ENCODE measurements at regions not wholly inside any gene's neighbourhood (a gene's known extent, or its start where the extent isn't known, plus 50 kb on each side); places are given as distances from the start of the nearest gene placed in this dataset.

GRCh38 chr2:236677368-236677767 is 107.7 kb downstream of the ACKR3 start:
- H3K9me3 Mint-ChIP-seq = no peaks in the 10 kb centered on the region
- peaks cover 0 to 1% (median 0%) of the 10 kb centered on the region in 7 donors for H3K4me1 Mint-ChIP-seq
- no peak overlapping the region for H3K4me3 Mint-ChIP-seq
- no peaks in the 10 kb centered on the region for H3K36me3 Mint-ChIP-seq
- Histone ChIP-seq H3K27ac (ENCODE audit: low read depth, low read length) (no peak overlapping the region), H3K4me1 (ENCODE audit: control insufficient read depth in 2 of 2, insufficient read depth in 2 of 2, low read length in 2 of 2) (no peaks in the 10 kb centered on the region), H3K27me3 (ENCODE audit: control insufficient read depth in 2 of 2, insufficient read depth in 2 of 2, low read length in 2 of 2) (no peaks in the 10 kb centered on the region), H3K36me3 (ENCODE audit: control insufficient read depth in 2 of 3, insufficient read depth in 3 of 3, low read length in 3 of 3) (no peaks in the 10 kb centered on the region), H3K9me3 (ENCODE audit: control insufficient read depth in 2 of 3, low read length in 3 of 3) (no peaks in the 10 kb centered on the region), H3K4me3 (ENCODE audit: low read length) (no peak overlapping the region)
- intact Hi-C loops (cut with micrococcal nuclease) = no loop called here
- POLR2A ChIA-PET = no interaction called here
- DNase-seq (no peak), ATAC-seq (no peak)
- CTCF ChIA-PET = no interaction called here
- H3K27ac Mint-ChIP-seq = no peak overlapping the region
- H3K27me3 Mint-ChIP-seq = peaks cover 10 to 37% (median 19%) of the 10 kb centered on the region in 5 donors

DNA sequence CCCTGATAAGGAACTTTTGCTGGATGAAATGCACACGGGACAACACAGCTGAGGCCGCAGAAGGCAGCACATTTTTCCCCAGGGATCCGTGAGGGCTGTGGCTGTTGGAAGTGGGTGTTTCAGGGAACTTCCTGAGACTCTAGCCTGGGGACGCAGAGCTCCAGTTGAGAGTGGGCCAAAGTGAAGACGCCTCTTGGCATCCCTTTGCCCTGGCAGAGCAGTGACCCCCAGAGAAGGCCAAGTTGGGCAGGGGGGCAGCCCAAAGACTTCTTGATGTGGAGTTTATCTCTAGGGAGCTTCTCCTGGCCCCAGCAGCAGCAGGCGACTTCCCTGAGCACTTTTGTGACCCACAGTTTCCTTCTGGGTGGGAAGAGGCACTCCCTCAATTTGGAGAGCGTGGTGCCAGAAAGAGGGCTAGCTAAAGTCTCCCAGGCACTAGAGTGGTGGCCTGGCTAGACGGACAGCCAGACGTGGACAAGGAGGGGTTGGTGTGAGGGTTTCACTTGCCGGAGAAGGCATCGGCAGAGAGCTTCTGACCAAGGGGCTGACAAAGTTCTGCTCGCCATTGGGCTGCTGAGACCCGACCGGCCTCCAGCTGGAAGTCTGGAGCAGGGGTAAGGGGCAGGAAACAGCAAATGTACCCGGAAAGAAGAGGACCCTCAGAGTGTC is 108.8 kb downstream of the ACKR3 start:
- ATAC-seq = no peak
- ChIA-PET CTCF (no interaction called here), POLR2A (no interaction called here)
- Mint-ChIP-seq H3K27ac (no peak overlapping the region), H3K4me1 (peaks cover 0 to 1% (median 0%) of the 10 kb centered on the region in 7 donors), H3K27me3 (peaks cover 10 to 30% (median 19%) of the 10 kb centered on the region in 5 donors), H3K4me3 (no peak overlapping the region), H3K36me3 (no peaks in the 10 kb centered on the region), H3K9me3 (no peaks in the 10 kb centered on the region)
- Histone ChIP-seq H3K4me1 (ENCODE audit: control insufficient read depth in 2 of 2, insufficient read depth in 2 of 2, low read length in 2 of 2) (no peaks in the 10 kb centered on the region), H3K27ac (ENCODE audit: low read depth, low read length) (no peak overlapping the region), H3K36me3 (ENCODE audit: control insufficient read depth in 2 of 3, insufficient read depth in 3 of 3, low read length in 3 of 3) (no peaks in the 10 kb centered on the region), H3K4me3 (ENCODE audit: low read length) (no peak overlapping the region), H3K27me3 (ENCODE audit: control insufficient read depth in 2 of 2, insufficient read depth in 2 of 2, low read length in 2 of 2) (no peaks in the 10 kb centered on the region), H3K9me3 (ENCODE audit: control insufficient read depth in 2 of 3, low read length in 3 of 3) (no peaks in the 10 kb centered on the region)
- intact Hi-C loops (cut with micrococcal nuclease) = no loop called here
- DNase-seq = no peak

GRCh38 chr2:236679884-236680860 is 110.5 kb downstream of the ACKR3 start:
- Mint-ChIP-seq H3K4me3 (no peak overlapping the region), H3K4me1 (peaks cover 0 to 1% (median 0%) of the 10 kb centered on the region in 7 donors), H3K27me3 (peaks cover 10 to 29% (median 19%) of the 10 kb centered on the region in 5 donors), H3K27ac (no peak overlapping the region), H3K36me3 (no peaks in the 10 kb centered on the region), H3K9me3 (no peaks in the 10 kb centered on the region)
- DNase-seq = no peak
- H3K27me3 ChIP-seq (ENCODE audit: control insufficient read depth in 2 of 2, insufficient read depth in 2 of 2, low read length in 2 of 2) = no peaks in the 10 kb centered on the region
- H3K4me3 ChIP-seq (ENCODE audit: low read length) = no peak overlapping the region
- ChIA-PET POLR2A (no interaction called here), CTCF (no interaction called here)
- no peaks in the 10 kb centered on the region for H3K9me3 ChIP-seq (ENCODE audit: control insufficient read depth in 2 of 3, low read length in 3 of 3)
- intact Hi-C loops (cut with micrococcal nuclease) = no loop called here
- H3K27ac ChIP-seq (ENCODE audit: low read depth, low read length) = no peak overlapping the region
- no peak for ATAC-seq
- H3K36me3 ChIP-seq (ENCODE audit: control insufficient read depth in 2 of 3, insufficient read depth in 3 of 3, low read length in 3 of 3) = no peaks in the 10 kb centered on the region
- no peaks in the 10 kb centered on the region for H3K4me1 ChIP-seq (ENCODE audit: control insufficient read depth in 2 of 2, insufficient read depth in 2 of 2, low read length in 2 of 2)

GRCh38 chr2:236682651-236683422 is 113.2 kb downstream of the ACKR3 start:
- POLR2A ChIA-PET = no interaction called here
- Histone ChIP-seq H3K4me3 (ENCODE audit: low read length) (no peak overlapping the region), H3K36me3 (ENCODE audit: control insufficient read depth in 2 of 3, insufficient read depth in 3 of 3, low read length in 3 of 3) (no peaks in the 10 kb centered on the region), H3K4me1 (ENCODE audit: control insufficient read depth in 2 of 2, insufficient read depth in 2 of 2, low read length in 2 of 2) (no peaks in the 10 kb centered on the region), H3K9me3 (ENCODE audit: control insufficient read depth in 2 of 3, low read length in 3 of 3) (no peaks in the 10 kb centered on the region), H3K27me3 (ENCODE audit: control insufficient read depth in 2 of 2, insufficient read depth in 2 of 2, low read length in 2 of 2) (no peaks in the 10 kb centered on the region), H3K27ac (ENCODE audit: low read depth, low read length) (no peak overlapping the region)
- Mint-ChIP-seq H3K4me1 (no peaks in the 10 kb centered on the region), H3K27me3 (peaks cover 0 to 16% (median 8%) of the 10 kb centered on the region in 5 donors), H3K27ac (no peak overlapping the region), H3K4me3 (no peak overlapping the region), H3K9me3 (no peaks in the 10 kb centered on the region), H3K36me3 (no peaks in the 10 kb centered on the region)
- intact Hi-C loops (cut with micrococcal nuclease) = no loop called here
- ATAC-seq (no peak), DNase-seq (no peak)
- CTCF ChIA-PET = no interaction called here

DNA sequence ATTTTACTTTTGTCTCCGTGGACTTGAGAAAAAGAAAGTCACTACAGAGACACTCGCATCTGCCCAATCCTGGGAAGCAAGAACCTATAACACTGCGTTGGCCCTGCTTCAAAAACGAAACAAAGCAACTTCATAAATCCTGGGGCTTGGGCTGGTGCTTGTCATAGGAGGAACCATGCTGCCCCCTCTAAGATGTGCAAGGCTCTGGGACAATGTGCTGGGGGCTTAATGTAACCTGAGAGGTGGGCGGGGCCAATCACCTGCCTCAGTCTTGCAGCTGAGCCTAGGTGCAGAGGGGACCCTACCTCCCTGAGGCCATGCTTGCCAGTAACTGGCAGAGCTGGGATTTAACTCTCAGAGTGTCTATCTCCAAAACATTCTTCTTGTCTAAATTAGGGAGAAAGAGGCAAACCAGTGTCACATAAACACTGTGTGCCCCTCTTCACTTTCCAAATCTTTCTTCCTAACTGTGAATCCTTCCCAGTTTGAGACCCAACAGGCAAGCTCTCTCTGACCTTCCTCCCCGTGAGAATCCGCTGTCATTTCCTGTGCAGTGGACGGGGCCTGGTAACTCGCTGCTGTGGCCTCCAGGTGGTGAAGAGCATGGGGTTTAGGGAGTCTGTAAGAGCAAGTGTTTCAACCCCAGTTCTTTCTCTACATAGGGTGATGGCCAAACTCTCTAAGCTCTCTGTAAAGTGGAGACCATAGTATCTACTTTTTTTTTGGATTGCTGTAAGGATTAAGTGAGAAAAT is 115.1 kb downstream of the ACKR3 start:
- Mint-ChIP-seq H3K4me1 (peaks cover 0 to 1% (median 0%) of the 10 kb centered on the region in 7 donors), H3K36me3 (no peaks in the 10 kb centered on the region), H3K4me3 (no peak overlapping the region), H3K27me3 (peaks cover 0 to 20% (median 8%) of the 10 kb centered on the region in 5 donors), H3K9me3 (no peaks in the 10 kb centered on the region), H3K27ac (no peak overlapping the region)
- ChIA-PET POLR2A (no interaction called here), CTCF (no interaction called here)
- Histone ChIP-seq H3K27ac (ENCODE audit: low read depth, low read length) (no peak overlapping the region), H3K36me3 (ENCODE audit: control insufficient read depth in 2 of 3, insufficient read depth in 3 of 3, low read length in 3 of 3) (no peaks in the 10 kb centered on the region), H3K27me3 (ENCODE audit: control insufficient read depth in 2 of 2, insufficient read depth in 2 of 2, low read length in 2 of 2) (no peaks in the 10 kb centered on the region), H3K4me1 (ENCODE audit: control insufficient read depth in 2 of 2, insufficient read depth in 2 of 2, low read length in 2 of 2) (no peaks in the 10 kb centered on the region), H3K9me3 (ENCODE audit: control insufficient read depth in 2 of 3, low read length in 3 of 3) (no peaks in the 10 kb centered on the region), H3K4me3 (ENCODE audit: low read length) (no peak overlapping the region)
- no peak for DNase-seq
- no peak for ATAC-seq
- intact Hi-C loops (cut with micrococcal nuclease) = no loop called here

DNA sequence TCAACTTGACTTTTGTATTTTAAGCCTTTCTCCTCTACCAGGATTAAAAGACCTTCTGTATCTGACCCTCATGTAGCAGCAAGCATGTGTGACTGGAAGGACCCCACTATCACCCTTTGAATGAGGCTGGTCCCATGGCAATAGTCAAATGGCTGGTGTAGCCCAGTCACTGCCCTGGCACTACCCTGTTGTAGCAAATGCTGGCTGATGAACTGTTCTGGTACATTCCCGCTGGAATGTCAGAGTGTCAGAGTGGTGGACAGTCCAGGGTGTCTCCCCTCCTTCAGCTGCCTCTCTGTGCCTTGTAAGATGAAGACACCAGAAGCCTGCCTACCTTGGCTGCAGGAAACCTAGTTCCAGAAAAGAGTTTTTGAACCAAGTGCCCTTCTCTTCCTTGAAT is 115.7 kb downstream of the ACKR3 start:
- no peak for DNase-seq
- no peak for ATAC-seq
- no peaks in the 10 kb centered on the region for H3K9me3 Mint-ChIP-seq
- Histone ChIP-seq H3K27ac (ENCODE audit: low read depth, low read length) (no peak overlapping the region), H3K4me1 (ENCODE audit: control insufficient read depth in 2 of 2, insufficient read depth in 2 of 2, low read length in 2 of 2) (no peaks in the 10 kb centered on the region), H3K4me3 (ENCODE audit: low read length) (no peak overlapping the region), H3K27me3 (ENCODE audit: control insufficient read depth in 2 of 2, insufficient read depth in 2 of 2, low read length in 2 of 2) (no peaks in the 10 kb centered on the region), H3K36me3 (ENCODE audit: control insufficient read depth in 2 of 3, insufficient read depth in 3 of 3, low read length in 3 of 3) (no peaks in the 10 kb centered on the region), H3K9me3 (ENCODE audit: control insufficient read depth in 2 of 3, low read length in 3 of 3) (no peaks in the 10 kb centered on the region)
- H3K4me3 Mint-ChIP-seq = no peak overlapping the region
- peaks cover 0 to 1% (median 0%) of the 10 kb centered on the region in 7 donors for H3K4me1 Mint-ChIP-seq
- H3K27me3 Mint-ChIP-seq = peaks cover 0 to 21% (median 8%) of the 10 kb centered on the region in 5 donors
- no peak overlapping the region for H3K27ac Mint-ChIP-seq
- no peaks in the 10 kb centered on the region for H3K36me3 Mint-ChIP-seq
- POLR2A ChIA-PET = no interaction called here
- CTCF ChIA-PET = no interaction called here
- intact Hi-C loops (cut with micrococcal nuclease) = no loop called here
